ENCODE measurements at regions not wholly inside any gene's neighbourhood (a gene's known extent, or its start where the extent isn't known, plus 50 kb on each side); places are given as distances from the start of the nearest gene placed in this dataset.
"Not testable (repeated sequence)": the region's sequence is repeated elsewhere in the genome, so short reads cannot be mapped to it uniquely, and the experiment has no call there.

GRCh38 chr14:87411370-87411769 lies 581.6 kb downstream of the GALC start:
- Mint-ChIP-seq H3K9me3 (peaks cover under 1 to 4% of the 10 kb centered on the region in 2 donors), H3K4me3 (no peak overlapping the region), H3K27me3 (no peaks in the 10 kb centered on the region), H3K4me1 (no peaks in the 10 kb centered on the region), H3K36me3 (no peaks in the 10 kb centered on the region), H3K27ac (no peak overlapping the region)
- ATAC-seq (replicated peaks): no peak
- no peak for DNase-seq

- H3K4me1 Mint-ChIP-seq: no peaks in the 10 kb centered on the region
- peaks cover 0 to 5% of the 10 kb centered on the region in 2 donors for H3K9me3 Mint-ChIP-seq
- no peak for ATAC-seq (replicated peaks)
- no peaks in the 10 kb centered on the region for H3K27me3 Mint-ChIP-seq
- no peak overlapping the region for H3K4me3 Mint-ChIP-seq
- no peaks in the 10 kb centered on the region for H3K36me3 Mint-ChIP-seq
- no peak overlapping the region for H3K27ac Mint-ChIP-seq
- no peak for DNase-seq
Measured at GRCh38 chr14:87409393-87409792, 583.6 kb downstream of the GALC start.

GRCh38 chr14:87407344-87407743 lies 585.6 kb downstream of the GALC start:
- H3K4me1 Mint-ChIP-seq: no peaks in the 10 kb centered on the region
- H3K27ac Mint-ChIP-seq: no peak overlapping the region

GRCh38 chr14:87405563-87405962 lies 587.4 kb downstream of the GALC start:
- Mint-ChIP-seq H3K9me3 (peaks cover 0 to 3% of the 10 kb centered on the region in 2 donors), H3K4me1 (no peaks in the 10 kb centered on the region), H3K27ac (no peak overlapping the region), H3K4me3 (no peak overlapping the region), H3K27me3 (no peaks in the 10 kb centered on the region), H3K36me3 (no peaks in the 10 kb centered on the region)
- ATAC-seq (replicated peaks) (no peak), DNase-seq (no peak)

More at GRCh38 chr14:87407344-87407743, 585.6 kb downstream of the GALC start:
- no peak overlapping the region for H3K4me3 Mint-ChIP-seq
- H3K36me3 Mint-ChIP-seq: no peaks in the 10 kb centered on the region
- no peak for DNase-seq
- peaks cover 0 to 3% of the 10 kb centered on the region in 2 donors for H3K9me3 Mint-ChIP-seq
- ATAC-seq (replicated peaks): no peak
- no peaks in the 10 kb centered on the region for H3K27me3 Mint-ChIP-seq

- Mint-ChIP-seq H3K4me1 (no peaks in the 10 kb centered on the region), H3K27me3 (no peaks in the 10 kb centered on the region), H3K27ac (no peak overlapping the region), H3K36me3 (no peaks in the 10 kb centered on the region), H3K9me3 (no peaks in the 10 kb centered on the region), H3K4me3 (no peak overlapping the region)
- no peak for ATAC-seq (replicated peaks)
- no peak for DNase-seq
Measured at GRCh38 chr14:87397499-87397898, 595.5 kb downstream of the GALC start.

- no peaks in the 10 kb centered on the region for H3K4me1 Mint-ChIP-seq
- DNase-seq: no peak
Measured at GRCh38 chr14:87391066-87391465, 601.9 kb downstream of the GALC start.

GRCh38 chr14:87388946-87389345 lies 604.0 kb downstream of the GALC start:
- H3K9me3 Mint-ChIP-seq: peaks cover 0 to under 1% of the 10 kb centered on the region in 2 donors
- DNase-seq (no peak), ATAC-seq (replicated peaks) (no peak)
- no peak overlapping the region for H3K27ac Mint-ChIP-seq
- no peak overlapping the region for H3K4me3 Mint-ChIP-seq
- no peaks in the 10 kb centered on the region for H3K36me3 Mint-ChIP-seq
- no peaks in the 10 kb centered on the region for H3K4me1 Mint-ChIP-seq
- H3K27me3 Mint-ChIP-seq: no peaks in the 10 kb centered on the region

More at GRCh38 chr14:87391066-87391465, 601.9 kb downstream of the GALC start:
- no peak for ATAC-seq (replicated peaks)
- no peaks in the 10 kb centered on the region for H3K9me3 Mint-ChIP-seq
- H3K27ac Mint-ChIP-seq: no peak overlapping the region
- H3K27me3 Mint-ChIP-seq: no peaks in the 10 kb centered on the region
- H3K4me3 Mint-ChIP-seq: no peak overlapping the region
- H3K36me3 Mint-ChIP-seq: no peaks in the 10 kb centered on the region

GRCh38 chr14:87387806-87388205 lies 605.2 kb downstream of the GALC start:
- Mint-ChIP-seq H3K27me3 (no peaks in the 10 kb centered on the region), H3K27ac (no peak overlapping the region), H3K9me3 (peaks cover 5 to 10% of the 10 kb centered on the region in 2 donors), H3K36me3 (no peaks in the 10 kb centered on the region), H3K4me1 (no peaks in the 10 kb centered on the region), H3K4me3 (no peak overlapping the region)
- no peak for ATAC-seq (replicated peaks)
- DNase-seq: no peak

GRCh38 chr14:87386524-87386923 lies 606.5 kb downstream of the GALC start:
- Mint-ChIP-seq H3K27ac (no peak overlapping the region), H3K4me3 (no peak overlapping the region), H3K9me3 (peaks cover 5 to 15% of the 10 kb centered on the region in 2 donors), H3K4me1 (no peaks in the 10 kb centered on the region), H3K36me3 (no peaks in the 10 kb centered on the region), H3K27me3 (no peaks in the 10 kb centered on the region)
- ATAC-seq (replicated peaks) (no peak), DNase-seq (no peak)

GRCh38 chr14:87380054-87380453 lies 612.9 kb downstream of the GALC start:
- DNase-seq (no peak), ATAC-seq (replicated peaks) (no peak)
- no peaks in the 10 kb centered on the region for H3K4me1 Mint-ChIP-seq
- H3K9me3 Mint-ChIP-seq: peaks cover 12 to 20% of the 10 kb centered on the region in 2 donors
- H3K4me3 Mint-ChIP-seq: no peak overlapping the region
- no peaks in the 10 kb centered on the region for H3K27me3 Mint-ChIP-seq
- no peak overlapping the region for H3K27ac Mint-ChIP-seq
- no peaks in the 10 kb centered on the region for H3K36me3 Mint-ChIP-seq

- Mint-ChIP-seq H3K4me3 (no peak overlapping the region), H3K9me3 (peaks cover 3 to 4% of the 10 kb centered on the region in 2 donors), H3K36me3 (no peaks in the 10 kb centered on the region), H3K4me1 (no peaks in the 10 kb centered on the region), H3K27me3 (no peaks in the 10 kb centered on the region), H3K27ac (no peak overlapping the region)
- ATAC-seq (replicated peaks): no peak
- no peak for DNase-seq
Measured at GRCh38 chr14:87368751-87369150, 624.2 kb downstream of the GALC start.

GRCh38 chr14:87360246-87360645 lies 632.7 kb downstream of the GALC start:
- not testable (repeated sequence) for H3K4me3 Mint-ChIP-seq; H3K36me3 Mint-ChIP-seq; ATAC-seq (replicated peaks); H3K27me3 Mint-ChIP-seq; H3K27ac Mint-ChIP-seq; DNase-seq; H3K4me1 Mint-ChIP-seq
- peaks cover 0 to 16% of the 10 kb centered on the region in 2 donors for H3K9me3 Mint-ChIP-seq

- no peak overlapping the region for H3K4me3 Mint-ChIP-seq
- DNase-seq (no peak), ATAC-seq (replicated peaks) (no peak)
- H3K27ac Mint-ChIP-seq: no peak overlapping the region
- no peaks in the 10 kb centered on the region for H3K4me1 Mint-ChIP-seq
- H3K27me3 Mint-ChIP-seq: no peaks in the 10 kb centered on the region
- peaks cover 7 to 12% of the 10 kb centered on the region in 2 donors for H3K9me3 Mint-ChIP-seq
- H3K36me3 Mint-ChIP-seq: no peaks in the 10 kb centered on the region
Measured at GRCh38 chr14:87351007-87351406, 642.0 kb downstream of the GALC start.

GRCh38 chr14:87349921-87350320 lies 643.1 kb downstream of the GALC start:
- DNase-seq: no peak
- Mint-ChIP-seq H3K27me3 (no peaks in the 10 kb centered on the region), H3K9me3 (peaks cover 7 to 9% of the 10 kb centered on the region in 2 donors), H3K36me3 (no peaks in the 10 kb centered on the region), H3K4me3 (no peak overlapping the region), H3K27ac (no peak overlapping the region), H3K4me1 (no peaks in the 10 kb centered on the region)
- ATAC-seq (replicated peaks): no peak

GRCh38 chr14:87343652-87344051 lies 649.3 kb downstream of the GALC start:
- Mint-ChIP-seq H3K4me1 (no peaks in the 10 kb centered on the region), H3K36me3 (no peaks in the 10 kb centered on the region), H3K27me3 (no peaks in the 10 kb centered on the region), H3K9me3 (peaks cover 2 to 5% of the 10 kb centered on the region in 2 donors), H3K27ac (no peak overlapping the region), H3K4me3 (no peak overlapping the region)
- ATAC-seq (replicated peaks): no peak
- DNase-seq: no peak
